Liver (tissue), 8 donors: ENCODE measurements at regions not wholly inside any gene's neighbourhood (a gene's known extent, or its start where the extent isn't known, plus 50 kb on each side); places are given as distances from the start of the nearest gene placed in this dataset.

Experiments
- DNase-seq: peaks from one replicate; pipeline ENCODE4 v3.0.0-alpha.2; 2017; ENCODE audit warnings: low spot score
- H3K27ac ChIP-seq, 2 donors: one replicate each; pipeline ENCODE4 v1.7.0; 2013; ENCODE audit warnings: inconsistent platforms in 2 of 2, low read length in 2 of 2, control low read depth in 1 of 2, low read depth in 1 of 2, mild to moderate bottlenecking in 1 of 2
- H3K27me3 ChIP-seq, 4 donors: one replicate each; pipeline versions ENCODE4 v1.6.1 to v1.7.0; 2013; ENCODE audit warnings: low read length in 3 of 4, inconsistent platforms in 1 of 4, mild to moderate bottlenecking in 1 of 4, moderate library complexity in 1 of 4; ENCODE audit not compliant: control insufficient read depth in 4 of 4, insufficient read depth in 4 of 4
- H3K36me3 ChIP-seq, 4 donors: one replicate each; pipeline versions ENCODE4 v1.6.1 to v1.7.0; 2013; ENCODE audit warnings: low read length in 3 of 4, mild to moderate bottlenecking in 3 of 4, low read depth in 1 of 4, moderate library complexity in 1 of 4; ENCODE audit not compliant: control insufficient read depth in 4 of 4, insufficient read depth in 3 of 4
- H3K4me1 ChIP-seq, 4 donors: one replicate each; pipeline versions ENCODE4 v1.6.1 to v1.7.0; 2013; ENCODE audit warnings: low read length in 3 of 4, mild to moderate bottlenecking in 3 of 4, moderate library complexity in 1 of 4; ENCODE audit not compliant: control insufficient read depth in 4 of 4, insufficient read depth in 4 of 4
- H3K4me3 ChIP-seq, 3 donors: one replicate each; pipeline versions ENCODE4 v1.6.1 to v1.7.0; 2013; ENCODE audit warnings: low read length in 3 of 3, control low read depth in 1 of 3, low read depth in 1 of 3, mild to moderate bottlenecking in 1 of 3
- H3K9ac ChIP-seq, 2 donors: one replicate each; pipeline ENCODE4 v1.7.0; 2013; ENCODE audit warnings: low read length in 2 of 2, mild to moderate bottlenecking in 2 of 2, moderate library complexity in 2 of 2, control low read depth in 1 of 2, low read depth in 1 of 2
- H3K9me3 ChIP-seq, 4 donors: one replicate each; pipeline versions ENCODE4 v1.6.1 to v1.7.0; 2013; ENCODE audit warnings: low read length in 3 of 4; ENCODE audit not compliant: control insufficient read depth in 4 of 4
- ATF3 ChIP-seq: IDR thresholded peaks from 2 replicates; pipeline ENCODE4 v1.6.1; 2016; ENCODE audit warnings: antibody characterized with exemption
- CTCF ChIP-seq: fragments of 150-350 bp; IDR thresholded peaks from 2 replicates; pipeline ENCODE4 v1.5.1; 2017; ENCODE audit warnings: improper control_type of control experiment, low read depth, low read length; ENCODE audit not compliant: missing input control
- FOXA1 ChIP-seq: IDR thresholded peaks from 2 replicates; pipeline ENCODE4 v1.6.1; 2016; ENCODE audit warnings: antibody characterized with exemption
- FOXA2 ChIP-seq: IDR thresholded peaks from 2 replicates; pipeline ENCODE4 v1.6.1; 2016; ENCODE audit warnings: antibody characterized with exemption
- GABPA ChIP-seq, 2 donors: IDR thresholded peaks in 1 of 2; conservative IDR thresholded peaks in 1 of 2; 2 replicates each; pipeline ENCODE4 v1.6.1; 2016; ENCODE audit warnings: antibody characterized with exemption in 2 of 2, mild to moderate bottlenecking in 1 of 2, moderate library complexity in 1 of 2
- HNF4A ChIP-seq, 2 donors: conservative IDR thresholded peaks; 2 replicates each; pipeline ENCODE4 v1.6.1; 2016; ENCODE audit warnings: antibody characterized with exemption in 2 of 2, mild to moderate bottlenecking in 2 of 2
- HNF4G ChIP-seq: IDR thresholded peaks from 2 replicates; pipeline ENCODE4 v1.6.1; 2016; ENCODE audit warnings: antibody characterized with exemption
- JUND ChIP-seq, 2 donors: IDR thresholded peaks; 2 replicates each; pipeline ENCODE4 v1.6.1; 2016; ENCODE audit warnings: antibody characterized with exemption in 2 of 2
- MAX ChIP-seq: IDR thresholded peaks from 2 replicates; pipeline ENCODE4 v1.6.1; 2016; ENCODE audit warnings: antibody characterized with exemption
- NR2F2 ChIP-seq: IDR thresholded peaks from 2 replicates; pipeline ENCODE4 v1.6.1; 2016; ENCODE audit warnings: antibody characterized with exemption
- RAD21 ChIP-seq, 2 donors: IDR thresholded peaks; 2 replicates each; pipeline ENCODE4 v1.6.1; 2016; ENCODE audit warnings: antibody characterized with exemption in 2 of 2, mild to moderate bottlenecking in 2 of 2
- REST ChIP-seq: IDR thresholded peaks from 2 replicates; pipeline ENCODE4 v1.6.1; 2016; ENCODE audit warnings: antibody characterized with exemption, mild to moderate bottlenecking
- RXRA ChIP-seq, 2 donors: IDR thresholded peaks; 2 replicates each; pipeline ENCODE4 v1.6.1; 2017 to 2018; ENCODE audit warnings: antibody characterized with exemption in 2 of 2, mild to moderate bottlenecking in 1 of 2
- SP1 ChIP-seq: IDR thresholded peaks from 2 replicates; pipeline ENCODE4 v1.6.1; 2018; ENCODE audit warnings: antibody characterized with exemption, mild to moderate bottlenecking
- TAF1 ChIP-seq: conservative IDR thresholded peaks from 2 replicates; pipeline ENCODE4 v1.6.1; 2016; ENCODE audit warnings: antibody characterized with exemption, mild to moderate bottlenecking
- YY1 ChIP-seq: IDR thresholded peaks from 2 replicates; pipeline ENCODE4 v1.6.1; 2016; ENCODE audit warnings: antibody characterized with exemption, mild to moderate bottlenecking
- ZBTB33 ChIP-seq: IDR thresholded peaks from 2 replicates; pipeline ENCODE4 v1.6.1; 2016; ENCODE audit warnings: antibody characterized with exemption
- WGBS: extraction: QIAGEN DNeasy Blood & Tissue Kit; methylation state at CpG from one replicate; pipeline ENCODE4 v1.1.7; 2013; 5-methylcytosine and 5-hydroxymethylcytosine counted together
- donor health status: healthy.
- donor health status: healthy.
- donor health status: healthy.
- donor health status: healthy.
- donor health status: healthy.

GRCh38 chr13:109395014-109395413, 391.4 kb downstream of the IRS2 start:
- Histone ChIP-seq H3K36me3 (no peaks in the 10 kb centered on the region), H3K9ac (peak overlapping the region in 1 of 2 donors; percentile 33), H3K4me3 (no peak overlapping the region), H3K4me1 (peaks cover 0 to 50% (median 14%) of the 10 kb centered on the region in 4 donors), H3K9me3 (no peaks in the 10 kb centered on the region), H3K27ac (peak overlapping the region; percentile 87 to 88), H3K27me3 (no peaks in the 10 kb centered on the region)
- DNase-seq, result no peak
- TF ChIP-seq TAF1 (no peak), ATF3 (no peak)
- WGBS, result 41% methylated on average over 5 of the region's 5 CpGs

- Histone ChIP-seq H3K4me3 (no peak overlapping the region), H3K9ac (peak overlapping the region in 1 of 2 donors; percentile 33), H3K4me1 (peaks cover 2 to 53% (median 15%) of the 10 kb centered on the region in 4 donors), H3K27me3 (no peaks in the 10 kb centered on the region), H3K36me3 (no peaks in the 10 kb centered on the region), H3K27ac (peak overlapping the region; percentile 87 to 88), H3K9me3 (no peaks in the 10 kb centered on the region)
- TF ChIP-seq MAX (no peak), TAF1 (no peak), HNF4A (conservative IDR thresholded peaks at IDR 0.05) (peak; percentile 86 to 87), ATF3 (no peak), FOXA1 (no peak), RXRA (IDR thresholded peaks at IDR 0.05) (peak in 1 of 2 donors; percentile 74), HNF4G (peak; percentile 39), FOXA2 (peak; percentile 75)
- 61% methylated on average over 8 of the region's 8 CpGs for WGBS
- DNase-seq, result no peak
Measured at GRCh38 chr13:109394311-109394988, 391.9 kb downstream of the IRS2 start.

- Histone ChIP-seq H3K9ac (no peak overlapping the region), H3K9me3 (no peaks in the 10 kb centered on the region), H3K27ac (peak overlapping the region in 1 of 2 donors; percentile 59), H3K27me3 (no peaks in the 10 kb centered on the region), H3K4me1 (peaks cover 3 to 55% (median 16%) of the 10 kb centered on the region in 4 donors), H3K4me3 (no peak overlapping the region), H3K36me3 (no peaks in the 10 kb centered on the region)
- DNase-seq, result no peak
- 9% methylated on average over 1 of the region's 1 CpG for WGBS
- TF ChIP-seq FOXA2 (no peak), RAD21 (IDR thresholded peaks at IDR 0.05) (peak; percentile 41 to 51), FOXA1 (no peak), JUND (IDR thresholded peaks at IDR 0.05) (peak in 1 of 2 donors; percentile 17), ZBTB33 (no peak), CTCF (peak; percentile 10), MAX (no peak), ATF3 (no peak), HNF4G (no peak), NR2F2 (no peak), HNF4A (conservative IDR thresholded peaks at IDR 0.05) (peak; percentile 47 to 73), YY1 (peak; percentile 34), REST (peak; percentile 35), RXRA (IDR thresholded peaks at IDR 0.05) (peak; percentile 65 to 75), TAF1 (no peak), SP1 (peak; percentile 72), GABPA (IDR thresholded peaks at IDR 0.05 in 1 of 2, conservative IDR thresholded peaks at IDR 0.05 in 1 of 2) (no peak)
Measured at GRCh38 chr13:109393045-109393444, 393.3 kb downstream of the IRS2 start.
